ENCODE measurements at regions not wholly inside any gene's neighbourhood (a gene's known extent, or its start where the extent isn't known, plus 50 kb on each side); places are given as distances from the start of the nearest gene placed in this dataset.

- no peak overlapping the region for H3K9ac ChIP-seq (ENCODE audit: low read length in 2 of 2)
- no peak overlapping the region for H3K27ac ChIP-seq (ENCODE audit: low read length)
- H3K27me3 ChIP-seq (ENCODE audit: control insufficient read depth in 1 of 2, insufficient read depth in 2 of 2, low read length in 2 of 2): no peaks in the 10 kb centered on the region
- no peaks in the 10 kb centered on the region for H3K4me1 ChIP-seq (ENCODE audit: control insufficient read depth, insufficient read depth, low read length)
- peaks cover 0 to 3% of the 10 kb centered on the region in 2 donors for H3K9me3 ChIP-seq (ENCODE audit: control insufficient read depth in 2 of 2, low read length in 2 of 2)
- H3K4me3 ChIP-seq (ENCODE audit: low read length in 2 of 2): no peak overlapping the region
- no peaks in the 10 kb centered on the region for H3K36me3 ChIP-seq (ENCODE audit: control insufficient read depth in 2 of 2, insufficient read depth in 2 of 2, low read length in 2 of 2)
Observed at GRCh38 chr17:79509490-79509889, 101.4 kb downstream of the RBFOX3 start.

GRCh38 chr17:79509008-79509407, 101.8 kb downstream of the RBFOX3 start:
- H3K9ac ChIP-seq (ENCODE audit: low read length in 2 of 2): no peak overlapping the region
- H3K27ac ChIP-seq (ENCODE audit: low read length): no peak overlapping the region
- no peaks in the 10 kb centered on the region for H3K36me3 ChIP-seq (ENCODE audit: control insufficient read depth in 2 of 2, insufficient read depth in 2 of 2, low read length in 2 of 2)
- H3K9me3 ChIP-seq (ENCODE audit: control insufficient read depth in 2 of 2, low read length in 2 of 2): peaks cover 0 to 3% of the 10 kb centered on the region in 2 donors
- no peaks in the 10 kb centered on the region for H3K27me3 ChIP-seq (ENCODE audit: control insufficient read depth in 1 of 2, insufficient read depth in 2 of 2, low read length in 2 of 2)
- no peaks in the 10 kb centered on the region for H3K4me1 ChIP-seq (ENCODE audit: control insufficient read depth, insufficient read depth, low read length)
- H3K4me3 ChIP-seq (ENCODE audit: low read length in 2 of 2): no peak overlapping the region

GRCh38 chr17:79508291-79508716, 102.5 kb downstream of the RBFOX3 start:
- no peak overlapping the region for H3K9ac ChIP-seq (ENCODE audit: low read length in 2 of 2)
- no peaks in the 10 kb centered on the region for H3K27me3 ChIP-seq (ENCODE audit: control insufficient read depth in 1 of 2, insufficient read depth in 2 of 2, low read length in 2 of 2)
- H3K4me1 ChIP-seq (ENCODE audit: control insufficient read depth, insufficient read depth, low read length): no peaks in the 10 kb centered on the region
- H3K9me3 ChIP-seq (ENCODE audit: control insufficient read depth in 2 of 2, low read length in 2 of 2): peaks cover 0 to 3% of the 10 kb centered on the region in 2 donors
- no peaks in the 10 kb centered on the region for H3K36me3 ChIP-seq (ENCODE audit: control insufficient read depth in 2 of 2, insufficient read depth in 2 of 2, low read length in 2 of 2)
- H3K27ac ChIP-seq (ENCODE audit: low read length): no peak overlapping the region
- no peak overlapping the region for H3K4me3 ChIP-seq (ENCODE audit: low read length in 2 of 2)

GRCh38 chr17:79506955-79507354, 103.9 kb downstream of the RBFOX3 start:
- Histone ChIP-seq H3K4me3 (ENCODE audit: low read length in 2 of 2) (no peak overlapping the region), H3K27ac (ENCODE audit: low read length) (no peak overlapping the region), H3K9ac (ENCODE audit: low read length in 2 of 2) (no peak overlapping the region), H3K9me3 (ENCODE audit: control insufficient read depth in 2 of 2, low read length in 2 of 2) (peaks cover 0 to 3% of the 10 kb centered on the region in 2 donors), H3K36me3 (ENCODE audit: control insufficient read depth in 2 of 2, insufficient read depth in 2 of 2, low read length in 2 of 2) (no peaks in the 10 kb centered on the region), H3K27me3 (ENCODE audit: control insufficient read depth in 1 of 2, insufficient read depth in 2 of 2, low read length in 2 of 2) (no peaks in the 10 kb centered on the region), H3K4me1 (ENCODE audit: control insufficient read depth, insufficient read depth, low read length) (no peaks in the 10 kb centered on the region)

GRCh38 chr17:79506150-79506870, 104.5 kb downstream of the RBFOX3 start:
- H3K9ac ChIP-seq (ENCODE audit: low read length in 2 of 2): no peak overlapping the region
- no peak overlapping the region for H3K4me3 ChIP-seq (ENCODE audit: low read length in 2 of 2)
- H3K9me3 ChIP-seq (ENCODE audit: control insufficient read depth in 2 of 2, low read length in 2 of 2): peaks cover 0 to 3% of the 10 kb centered on the region in 2 donors
- H3K27me3 ChIP-seq (ENCODE audit: control insufficient read depth in 1 of 2, insufficient read depth in 2 of 2, low read length in 2 of 2): peaks cover 0 to 3% of the 10 kb centered on the region in 2 donors
- H3K36me3 ChIP-seq (ENCODE audit: control insufficient read depth in 2 of 2, insufficient read depth in 2 of 2, low read length in 2 of 2): no peaks in the 10 kb centered on the region
- H3K27ac ChIP-seq (ENCODE audit: low read length): no peak overlapping the region
- H3K4me1 ChIP-seq (ENCODE audit: control insufficient read depth, insufficient read depth, low read length): no peaks in the 10 kb centered on the region

GRCh38 chr17:79505199-79505598, 105.7 kb downstream of the RBFOX3 start:
- Histone ChIP-seq H3K4me3 (ENCODE audit: low read length in 2 of 2) (no peak overlapping the region), H3K27ac (ENCODE audit: low read length) (no peak overlapping the region), H3K27me3 (ENCODE audit: control insufficient read depth in 1 of 2, insufficient read depth in 2 of 2, low read length in 2 of 2) (peaks cover 5 to 8% of the 10 kb centered on the region in 2 donors), H3K36me3 (ENCODE audit: control insufficient read depth in 2 of 2, insufficient read depth in 2 of 2, low read length in 2 of 2) (no peaks in the 10 kb centered on the region), H3K9ac (ENCODE audit: low read length in 2 of 2) (no peak overlapping the region), H3K4me1 (ENCODE audit: control insufficient read depth, insufficient read depth, low read length) (no peaks in the 10 kb centered on the region), H3K9me3 (ENCODE audit: control insufficient read depth in 2 of 2, low read length in 2 of 2) (peaks cover 0 to 3% of the 10 kb centered on the region in 2 donors)

- Histone ChIP-seq H3K36me3 (ENCODE audit: control insufficient read depth in 2 of 2, insufficient read depth in 2 of 2, low read length in 2 of 2) (no peaks in the 10 kb centered on the region), H3K4me1 (ENCODE audit: control insufficient read depth, insufficient read depth, low read length) (no peaks in the 10 kb centered on the region), H3K9ac (ENCODE audit: low read length in 2 of 2) (no peak overlapping the region), H3K27ac (ENCODE audit: low read length) (no peak overlapping the region), H3K27me3 (ENCODE audit: control insufficient read depth in 1 of 2, insufficient read depth in 2 of 2, low read length in 2 of 2) (peaks cover 7 to 8% of the 10 kb centered on the region in 2 donors), H3K9me3 (ENCODE audit: control insufficient read depth in 2 of 2, low read length in 2 of 2) (peaks cover 0 to 3% of the 10 kb centered on the region in 2 donors), H3K4me3 (ENCODE audit: low read length in 2 of 2) (no peak overlapping the region)
Observed at GRCh38 chr17:79504181-79504605, 106.7 kb downstream of the RBFOX3 start.

- no peak overlapping the region for H3K4me3 ChIP-seq (ENCODE audit: low read length in 2 of 2)
- no peak overlapping the region for H3K9ac ChIP-seq (ENCODE audit: low read length in 2 of 2)
- no peak overlapping the region for H3K27ac ChIP-seq (ENCODE audit: low read length)
- H3K27me3 ChIP-seq (ENCODE audit: control insufficient read depth in 1 of 2, insufficient read depth in 2 of 2, low read length in 2 of 2): peaks cover 7 to 8% of the 10 kb centered on the region in 2 donors
- no peaks in the 10 kb centered on the region for H3K36me3 ChIP-seq (ENCODE audit: control insufficient read depth in 2 of 2, insufficient read depth in 2 of 2, low read length in 2 of 2)
- peaks cover 0 to 3% of the 10 kb centered on the region in 2 donors for H3K9me3 ChIP-seq (ENCODE audit: control insufficient read depth in 2 of 2, low read length in 2 of 2)
- no peaks in the 10 kb centered on the region for H3K4me1 ChIP-seq (ENCODE audit: control insufficient read depth, insufficient read depth, low read length)
Observed at GRCh38 chr17:79503126-79503839, 107.6 kb downstream of the RBFOX3 start.

- peaks cover 7 to 8% of the 10 kb centered on the region in 2 donors for H3K27me3 ChIP-seq (ENCODE audit: control insufficient read depth in 1 of 2, insufficient read depth in 2 of 2, low read length in 2 of 2)
Observed at GRCh38 chr17:79501910-79502309, 108.9 kb downstream of the RBFOX3 start.

GRCh38 chr17:79500745-79501618, 109.9 kb downstream of the RBFOX3 start:
- H3K9ac ChIP-seq (ENCODE audit: low read length in 2 of 2): no peak overlapping the region
- H3K27ac ChIP-seq (ENCODE audit: low read length): no peak overlapping the region
- no peak overlapping the region for H3K4me3 ChIP-seq (ENCODE audit: low read length in 2 of 2)
- H3K4me1 ChIP-seq (ENCODE audit: control insufficient read depth, insufficient read depth, low read length): no peaks in the 10 kb centered on the region
- peaks cover 7 to 8% of the 10 kb centered on the region in 2 donors for H3K27me3 ChIP-seq (ENCODE audit: control insufficient read depth in 1 of 2, insufficient read depth in 2 of 2, low read length in 2 of 2)
- peaks cover 0 to 3% of the 10 kb centered on the region in 2 donors for H3K9me3 ChIP-seq (ENCODE audit: control insufficient read depth in 2 of 2, low read length in 2 of 2)
- H3K36me3 ChIP-seq (ENCODE audit: control insufficient read depth in 2 of 2, insufficient read depth in 2 of 2, low read length in 2 of 2): no peaks in the 10 kb centered on the region

More at GRCh38 chr17:79501910-79502309, 108.9 kb downstream of the RBFOX3 start:
- H3K9ac ChIP-seq (ENCODE audit: low read length in 2 of 2): no peak overlapping the region
- H3K4me1 ChIP-seq (ENCODE audit: control insufficient read depth, insufficient read depth, low read length): no peaks in the 10 kb centered on the region
- no peaks in the 10 kb centered on the region for H3K36me3 ChIP-seq (ENCODE audit: control insufficient read depth in 2 of 2, insufficient read depth in 2 of 2, low read length in 2 of 2)
- H3K9me3 ChIP-seq (ENCODE audit: control insufficient read depth in 2 of 2, low read length in 2 of 2): peaks cover 0 to 3% of the 10 kb centered on the region in 2 donors
- H3K27ac ChIP-seq (ENCODE audit: low read length): no peak overlapping the region
- H3K4me3 ChIP-seq (ENCODE audit: low read length in 2 of 2): no peak overlapping the region
